RWPE2 (cell line): ENCODE measurements at regions not wholly inside any gene's neighbourhood (a gene's known extent, or its start where the extent isn't known, plus 50 kb on each side); places are given as distances from the start of the nearest gene placed in this dataset.

ENCODE experiments used
- ATAC-seq: fragments of 200-7000 bp; cut with Tn5 transposase; 3 replicates; pipeline ENCODE4 v1.9.1; 2021; ENCODE audit warnings: low read depth
- DNase-seq: peaks from one replicate; pipeline ENCODE4 v3.0.0-alpha.2; 2020; ENCODE audit warnings: low spot score
- H3K27ac ChIP-seq: fragments of 450-650 bp; 2 replicates; pipeline ENCODE4 v1.5.1; 2017; ENCODE audit warnings: mild to moderate bottlenecking; ENCODE audit not compliant: poor library complexity, severe bottlenecking
- H3K27me3 ChIP-seq: fragments of 250-450 bp; sonication (Bioruptor Pico); 2 replicates; pipeline ENCODE4 v1.5.1; 2021; ENCODE audit warnings: mild to moderate bottlenecking, moderate library complexity; ENCODE audit not compliant: insufficient read depth, poor library complexity, severe bottlenecking
- H3K36me3 ChIP-seq: fragments of 250-450 bp; sonication (Bioruptor Pico); 2 replicates; pipeline ENCODE4 v1.5.1; 2020; ENCODE audit warnings: low read depth, mild to moderate bottlenecking, moderate library complexity
- H3K4me1 ChIP-seq: fragments of 250-450 bp; sonication (Bioruptor Pico); 2 replicates; pipeline ENCODE4 v1.5.1; 2021; ENCODE audit warnings: mild to moderate bottlenecking, moderate library complexity; ENCODE audit not compliant: insufficient read depth, poor library complexity, severe bottlenecking
- H3K4me3 ChIP-seq: fragments of 250-450 bp; sonication (Bioruptor Pico); 2 replicates; pipeline ENCODE4 v1.5.1; 2021; ENCODE audit warnings: mild to moderate bottlenecking, moderate library complexity; ENCODE audit not compliant: severe bottlenecking
- H3K9me3 ChIP-seq: fragments of 250-450 bp; sonication (Bioruptor Pico); 2 replicates; pipeline ENCODE4 v1.5.1; 2021; ENCODE audit warnings: mild to moderate bottlenecking, moderate library complexity; ENCODE audit not compliant: severe bottlenecking
- TF ChIP-seq, protein P1 (sequence below): fragments of 450-650 bp; IDR thresholded peaks from one replicate; pipeline ENCODE4 v1.5.1; 2017; ENCODE audit warnings: mild to moderate bottlenecking, moderate library complexity; ENCODE audit not compliant: poor library complexity, severe bottlenecking

- no peaks in the 10 kb centered on the region for H3K36me3 ChIP-seq
- TF ChIP-seq, protein P1, sequence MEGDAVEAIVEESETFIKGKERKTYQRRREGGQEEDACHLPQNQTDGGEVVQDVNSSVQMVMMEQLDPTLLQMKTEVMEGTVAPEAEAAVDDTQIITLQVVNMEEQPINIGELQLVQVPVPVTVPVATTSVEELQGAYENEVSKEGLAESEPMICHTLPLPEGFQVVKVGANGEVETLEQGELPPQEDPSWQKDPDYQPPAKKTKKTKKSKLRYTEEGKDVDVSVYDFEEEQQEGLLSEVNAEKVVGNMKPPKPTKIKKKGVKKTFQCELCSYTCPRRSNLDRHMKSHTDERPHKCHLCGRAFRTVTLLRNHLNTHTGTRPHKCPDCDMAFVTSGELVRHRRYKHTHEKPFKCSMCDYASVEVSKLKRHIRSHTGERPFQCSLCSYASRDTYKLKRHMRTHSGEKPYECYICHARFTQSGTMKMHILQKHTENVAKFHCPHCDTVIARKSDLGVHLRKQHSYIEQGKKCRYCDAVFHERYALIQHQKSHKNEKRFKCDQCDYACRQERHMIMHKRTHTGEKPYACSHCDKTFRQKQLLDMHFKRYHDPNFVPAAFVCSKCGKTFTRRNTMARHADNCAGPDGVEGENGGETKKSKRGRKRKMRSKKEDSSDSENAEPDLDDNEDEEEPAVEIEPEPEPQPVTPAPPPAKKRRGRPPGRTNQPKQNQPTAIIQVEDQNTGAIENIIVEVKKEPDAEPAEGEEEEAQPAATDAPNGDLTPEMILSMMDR = no peak
- H3K27ac ChIP-seq = peak overlapping the region; percentile 55
- no peaks in the 10 kb centered on the region for H3K9me3 ChIP-seq
- H3K27me3 ChIP-seq = no peaks in the 10 kb centered on the region
- no peak overlapping the region for H3K4me3 ChIP-seq
- ATAC-seq = peak; percentile 99
- no peak for DNase-seq
- H3K4me1 ChIP-seq = peaks cover 10% of the 10 kb centered on the region
Measured at GRCh38 chr4:35772291-35772690, 472.0 kb downstream of the ARAP2 start.

DNA sequence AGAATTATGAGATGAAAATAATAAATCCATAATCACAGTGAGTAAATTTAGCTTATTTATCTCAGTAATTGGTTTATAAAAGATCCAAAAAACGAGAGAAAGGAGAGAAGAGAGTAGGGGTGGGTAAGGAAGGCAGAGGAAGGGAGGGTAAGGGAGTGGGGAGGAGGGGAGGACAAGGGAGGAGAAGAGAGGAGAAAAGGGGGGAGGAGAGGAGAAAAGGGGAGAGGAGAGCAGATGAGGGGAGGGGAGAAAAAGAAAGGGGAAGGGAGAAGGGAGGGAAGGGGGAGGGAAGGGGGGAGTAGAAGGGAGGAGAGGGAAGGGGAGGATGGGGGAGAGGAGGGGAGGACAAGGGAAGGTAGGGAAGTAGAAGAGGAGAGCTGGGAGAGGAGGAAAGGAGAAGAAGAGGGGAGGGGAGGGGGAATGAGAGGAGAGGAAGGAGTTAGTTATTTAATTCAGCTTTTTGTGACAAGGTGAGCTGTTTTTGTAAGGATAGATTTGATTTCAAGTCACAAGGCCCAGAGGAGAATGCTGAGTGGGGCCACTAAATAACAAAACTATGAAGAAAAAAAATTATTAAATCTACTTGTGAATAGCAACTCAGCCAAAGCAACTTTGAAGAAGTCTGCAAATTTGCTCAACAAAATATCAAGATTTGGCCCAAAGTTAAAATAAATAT, 454.3 kb downstream of the ARAP2 start:
- no peak for ATAC-seq
- Histone ChIP-seq H3K9me3 (no peaks in the 10 kb centered on the region), H3K4me3 (no peak overlapping the region), H3K27me3 (no peaks in the 10 kb centered on the region), H3K36me3 (no peaks in the 10 kb centered on the region), H3K27ac (no peak overlapping the region), H3K4me1 (peaks cover 3% of the 10 kb centered on the region)
- TF ChIP-seq, protein P1 = no peak
- DNase-seq = no peak

DNA sequence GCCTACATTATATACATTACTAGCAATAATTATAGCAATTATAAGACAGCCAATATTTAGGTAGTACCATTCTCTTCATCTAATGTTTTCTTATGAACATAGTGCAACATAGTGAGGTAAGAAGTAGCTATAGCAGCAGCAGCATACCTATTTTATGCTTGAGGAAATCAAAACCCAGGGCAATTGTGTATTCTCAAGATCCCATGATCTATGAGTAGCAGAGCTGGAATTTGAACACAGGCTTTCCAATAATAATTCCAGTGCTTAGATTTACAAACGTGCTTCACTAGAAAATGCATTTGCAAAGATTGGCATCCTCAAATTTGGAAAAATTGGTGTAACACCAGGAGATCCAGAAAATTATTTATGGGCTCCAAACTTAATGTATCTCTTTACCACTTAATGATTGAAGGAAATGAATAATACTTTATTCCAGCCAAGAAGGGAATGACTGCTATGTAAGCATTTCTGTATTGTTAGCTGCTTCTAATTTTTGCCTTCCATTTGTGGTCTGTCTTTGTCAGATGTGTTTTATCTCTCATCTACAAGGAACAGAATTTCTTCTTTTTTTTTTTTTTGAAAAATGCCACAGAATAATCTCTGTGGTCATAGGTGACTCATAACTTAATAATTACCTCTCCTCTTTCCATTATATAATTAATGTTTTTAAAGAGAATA, 451.1 kb downstream of the ARAP2 start:
- peaks cover 3% of the 10 kb centered on the region for H3K4me1 ChIP-seq
- ATAC-seq = no peak
- no peaks in the 10 kb centered on the region for H3K36me3 ChIP-seq
- H3K27ac ChIP-seq = no peak overlapping the region
- no peak overlapping the region for H3K4me3 ChIP-seq
- DNase-seq = no peak
- no peaks in the 10 kb centered on the region for H3K9me3 ChIP-seq
- no peaks in the 10 kb centered on the region for H3K27me3 ChIP-seq
- TF ChIP-seq, protein P1 = no peak

- no peak for ATAC-seq
Measured at GRCh38 chr4:35793766-35794165, 450.5 kb downstream of the ARAP2 start.

More at GRCh38 chr4:35793766-35794165, 450.5 kb downstream of the ARAP2 start:
- no peak for DNase-seq
- no peaks in the 10 kb centered on the region for H3K36me3 ChIP-seq
- H3K4me1 ChIP-seq = peaks cover 3% of the 10 kb centered on the region
- H3K4me3 ChIP-seq = no peak overlapping the region
- TF ChIP-seq, protein P1 = no peak
- H3K27me3 ChIP-seq = no peaks in the 10 kb centered on the region
- no peak overlapping the region for H3K27ac ChIP-seq
- H3K9me3 ChIP-seq = no peaks in the 10 kb centered on the region
